ENCODE measurements at regions not wholly inside any gene's neighbourhood (a gene's known extent, or its start where the extent isn't known, plus 50 kb on each side); places are given as distances from the start of the nearest gene placed in this dataset.

GRCh38 chr14:71237556-71237955 is 330.3 kb downstream of the PCNX1 start:
- TF ChIP-seq SIN3A (IDR thresholded peaks at IDR 0.05; ENCODE audit: borderline replicate concordance, insufficient read depth, low read length) (no peak), REST (IDR thresholded peaks at IDR 0.05; ENCODE audit: insufficient read depth in 1 of 2, low read depth in 2 of 2, low read length in 2 of 2) (no peak), POLR2AphosphoS5 (IDR thresholded peaks at IDR 0.05; ENCODE audit: low read depth, low read length) (no peak)
